Adipocyte (in vitro differentiated cells): ENCODE measurements at regions not wholly inside any gene's neighbourhood (a gene's known extent, or its start where the extent isn't known, plus 50 kb on each side); places are given as distances from the start of the nearest gene placed in this dataset.
"Not testable (repeated sequence)": the region's sequence is repeated elsewhere in the genome, so short reads cannot be mapped to it uniquely, and the experiment has no call there.

Source experiments
- DNase-seq: peaks from one replicate; pipeline ENCODE4 v3.0.0-alpha.2; 2015; ENCODE audit warnings: low read depth
- H3K27me3 ChIP-seq: replicated peaks from 2 replicates; pipeline ENCODE4 v1.7.0; 2013; ENCODE audit warnings: mild to moderate bottlenecking, low read length, moderate library complexity; ENCODE audit not compliant: control insufficient read depth, insufficient read depth
- H3K36me3 ChIP-seq: 2 replicates; pipeline ENCODE4 v1.7.0; 2013; ENCODE audit warnings: low read length, mild to moderate bottlenecking, moderate library complexity; ENCODE audit not compliant: control insufficient read depth, insufficient read depth, severe bottlenecking
- H3K4me1 ChIP-seq: 2 replicates; pipeline ENCODE4 v1.7.0; 2013; ENCODE audit warnings: mild to moderate bottlenecking, low read length, moderate library complexity; ENCODE audit not compliant: control insufficient read depth, insufficient read depth
- H3K4me3 ChIP-seq: 2 replicates; pipeline ENCODE4 v1.7.0; 2013; ENCODE audit warnings: mild to moderate bottlenecking, low read length, moderate library complexity
- H3K9ac ChIP-seq: 2 replicates; pipeline ENCODE4 v1.7.0; 2013; ENCODE audit warnings: mild to moderate bottlenecking, low read length, moderate library complexity
- H3K9me3 ChIP-seq: 2 replicates; pipeline ENCODE4 v1.7.0; 2013; ENCODE audit warnings: mild to moderate bottlenecking, low read length, moderate library complexity; ENCODE audit not compliant: control insufficient read depth

GRCh38 chr1:143748906-143749305, 222.9 kb downstream of the FAM72C start:
- Histone ChIP-seq H3K9me3 (peaks cover 7% of the 10 kb centered on the region), H3K9ac (no peak overlapping the region), H3K4me3 (no peak overlapping the region), H3K4me1 (no peaks in the 10 kb centered on the region), H3K36me3 (no peaks in the 10 kb centered on the region), H3K27me3 (no peaks in the 10 kb centered on the region)
- DNase-seq: no peak

- no peaks in the 10 kb centered on the region for H3K9me3 ChIP-seq
- peak overlapping the region; percentile 71 for H3K4me3 ChIP-seq
- no peak overlapping the region for H3K9ac ChIP-seq
- no peaks in the 10 kb centered on the region for H3K27me3 ChIP-seq
- no peak for DNase-seq
- H3K4me1 ChIP-seq: no peaks in the 10 kb centered on the region
- no peaks in the 10 kb centered on the region for H3K36me3 ChIP-seq
Observed at GRCh38 chr1:143736562-143736961, 235.2 kb downstream of the FAM72C start.

GRCh38 chr1:143735764-143736461, 235.9 kb downstream of the FAM72C start:
- Histone ChIP-seq H3K4me1 (no peaks in the 10 kb centered on the region), H3K9me3 (no peaks in the 10 kb centered on the region), H3K4me3 (peak overlapping the region; percentile 71), H3K36me3 (no peaks in the 10 kb centered on the region), H3K9ac (no peak overlapping the region), H3K27me3 (no peaks in the 10 kb centered on the region)
- DNase-seq: peak; percentile 10

- H3K4me3 ChIP-seq, H3K9me3 ChIP-seq, H3K27me3 ChIP-seq, H3K4me1 ChIP-seq, H3K9ac ChIP-seq, H3K36me3 ChIP-seq, DNase-seq: not testable (repeated sequence)
Observed at GRCh38 chr1:143734261-143734660, 237.5 kb downstream of the FAM72C start.

GRCh38 chr1:143730890-143731289, 240.9 kb downstream of the FAM72C start:
- not testable (repeated sequence) for H3K9ac ChIP-seq, H3K36me3 ChIP-seq, DNase-seq, H3K4me3 ChIP-seq, H3K4me1 ChIP-seq, H3K27me3 ChIP-seq, H3K9me3 ChIP-seq

GRCh38 chr1:143729449-143730111, 242.2 kb downstream of the FAM72C start:
- H3K9ac ChIP-seq, H3K36me3 ChIP-seq: not testable (repeated sequence)

GRCh38 chr1:143728802-143729448, 242.9 kb downstream of the FAM72C start:
- DNase-seq, H3K9me3 ChIP-seq, H3K4me1 ChIP-seq, H3K9ac ChIP-seq, H3K36me3 ChIP-seq, H3K27me3 ChIP-seq, H3K4me3 ChIP-seq: not testable (repeated sequence)

More at GRCh38 chr1:143729449-143730111, 242.2 kb downstream of the FAM72C start:
- DNase-seq: peak; percentile 15
- H3K4me3 ChIP-seq, H3K9me3 ChIP-seq, H3K4me1 ChIP-seq, H3K27me3 ChIP-seq: not testable (repeated sequence)

- no peaks in the 10 kb centered on the region for H3K4me1 ChIP-seq
Observed at GRCh38 chr1:143727263-143727662, 244.5 kb downstream of the FAM72C start.

GRCh38 chr1:143721024-143721373, 250.8 kb downstream of the FAM72C start:
- H3K27me3 ChIP-seq: peaks cover 18% of the 10 kb centered on the region
- no peak overlapping the region for H3K9ac ChIP-seq
- peaks cover 12% of the 10 kb centered on the region for H3K4me1 ChIP-seq
- peak overlapping the region; percentile 37 for H3K4me3 ChIP-seq
- no peaks in the 10 kb centered on the region for H3K36me3 ChIP-seq
- no peak for DNase-seq
- no peaks in the 10 kb centered on the region for H3K9me3 ChIP-seq

More at GRCh38 chr1:143727263-143727662, 244.5 kb downstream of the FAM72C start:
- H3K4me3 ChIP-seq: no peak overlapping the region
- no peaks in the 10 kb centered on the region for H3K36me3 ChIP-seq
- no peak for DNase-seq
- H3K27me3 ChIP-seq: no peaks in the 10 kb centered on the region
- H3K9ac ChIP-seq: no peak overlapping the region
- no peaks in the 10 kb centered on the region for H3K9me3 ChIP-seq

- Histone ChIP-seq H3K9ac (no peak overlapping the region), H3K4me1 (peaks cover 12% of the 10 kb centered on the region), H3K4me3 (peak overlapping the region; percentile 37), H3K9me3 (no peaks in the 10 kb centered on the region), H3K27me3 (peaks cover 18% of the 10 kb centered on the region), H3K36me3 (no peaks in the 10 kb centered on the region)
- no peak for DNase-seq
Observed at GRCh38 chr1:143720087-143721023, 251.4 kb downstream of the FAM72C start.

GRCh38 chr1:143718524-143718923, 253.3 kb downstream of the FAM72C start:
- DNase-seq: no peak
- Histone ChIP-seq H3K9me3 (no peaks in the 10 kb centered on the region), H3K27me3 (peaks cover 18% of the 10 kb centered on the region), H3K9ac (no peak overlapping the region), H3K36me3 (no peaks in the 10 kb centered on the region), H3K4me1 (peaks cover 16% of the 10 kb centered on the region), H3K4me3 (no peak overlapping the region)
